Muscle of back (tissue), 3 donors: ENCODE measurements at regions not wholly inside any gene's neighbourhood (a gene's known extent, or its start where the extent isn't known, plus 50 kb on each side); places are given as distances from the start of the nearest gene placed in this dataset.

Experiments used
- DNase-seq, 3 donors: peaks; one replicate each; pipeline versions ENCODE4 v3.0.0 to v3.0.0-alpha.2; 2013

- no peak for DNase-seq
Measured at GRCh38 chr15:25233766-25234350, 205.0 kb downstream of the UBE3A start.

- DNase-seq, result no peak
Measured at GRCh38 chr15:25234831-25235230, 204.0 kb downstream of the UBE3A start.

- DNase-seq, result no peak
Measured at GRCh38 chr15:25235391-25235790, 203.4 kb downstream of the UBE3A start.

- no peak for DNase-seq
Measured at GRCh38 chr15:25236143-25236860, 202.5 kb downstream of the UBE3A start.

GRCh38 chr15:25236861-25237155 lies 202.0 kb downstream of the UBE3A start:
- no peak for DNase-seq

GRCh38 chr15:25237291-25237978 lies 201.4 kb downstream of the UBE3A start:
- DNase-seq, result no peak

- DNase-seq, result no peak
Measured at GRCh38 chr15:25238126-25238525, 200.7 kb downstream of the UBE3A start.

- DNase-seq, result no peak
Measured at GRCh38 chr15:25238716-25239470, 199.9 kb downstream of the UBE3A start.

GRCh38 chr15:25239471-25240345 lies 199.1 kb downstream of the UBE3A start:
- DNase-seq, result no peak

- DNase-seq, result no peak
Measured at GRCh38 chr15:25240461-25241021, 198.3 kb downstream of the UBE3A start.

GRCh38 chr15:25241241-25241801 lies 197.5 kb downstream of the UBE3A start:
- no peak for DNase-seq

GRCh38 chr15:25242166-25242879 lies 196.5 kb downstream of the UBE3A start:
- no peak for DNase-seq

GRCh38 chr15:25242957-25243799 lies 195.6 kb downstream of the UBE3A start:
- DNase-seq, result no peak

GRCh38 chr15:25243800-25244097 lies 195.1 kb downstream of the UBE3A start:
- no peak for DNase-seq

- no peak for DNase-seq
Measured at GRCh38 chr15:25244731-25245585, 193.9 kb downstream of the UBE3A start.

- no peak for DNase-seq
Measured at GRCh38 chr15:25245801-25246622, 192.8 kb downstream of the UBE3A start.

- no peak for DNase-seq
Measured at GRCh38 chr15:25246641-25247406, 192.0 kb downstream of the UBE3A start.
